GM21528 (cell line): ENCODE measurements at regions not wholly inside any gene's neighbourhood (a gene's known extent, or its start where the extent isn't known, plus 50 kb on each side); places are given as distances from the start of the nearest gene placed in this dataset.

Source experiments
- ATAC-seq: cut with Tn5 transposase; IDR thresholded peaks from one replicate; pipeline ENCODE4 v1.9.1; 2021; ENCODE audit warnings: mild to moderate bottlenecking, moderate library complexity; ENCODE audit not compliant: unreplicated experiment, low FRiP score

- no peak for ATAC-seq
Measured at GRCh38 chr4:59063015-59063720, 1953.0 kb upstream of the IGFBP7 start.

GRCh38 chr4:59068722-59069418 is 1958.7 kb upstream of the IGFBP7 start:
- no peak for ATAC-seq

GRCh38 chr4:59086410-59086809 is 1976.2 kb upstream of the IGFBP7 start:
- no peak for ATAC-seq

GRCh38 chr4:59091146-59092142 is 1981.3 kb upstream of the IGFBP7 start:
- ATAC-seq = no peak

GRCh38 chr4:59094505-59094904 is 1984.3 kb upstream of the IGFBP7 start:
- ATAC-seq = no peak

- ATAC-seq = no peak
Measured at GRCh38 chr4:59102311-59102710, 1992.1 kb upstream of the IGFBP7 start.

GRCh38 chr4:59120287-59120814 is 2010.2 kb upstream of the IGFBP7 start:
- no peak for ATAC-seq

- ATAC-seq = no peak
Measured at GRCh38 chr4:59122626-59123025, 2012.4 kb upstream of the IGFBP7 start.

GRCh38 chr4:59126159-59126558 is 2016.0 kb upstream of the IGFBP7 start:
- no peak for ATAC-seq

- no peak for ATAC-seq
Measured at GRCh38 chr4:59127006-59127405, 2016.8 kb upstream of the IGFBP7 start.

- ATAC-seq = no peak
Measured at GRCh38 chr4:59127743-59128142, 2017.6 kb upstream of the IGFBP7 start.

GRCh38 chr4:59135248-59135985 is 2025.2 kb upstream of the IGFBP7 start:
- no peak for ATAC-seq

GRCh38 chr4:59161249-59161648 is 2038.9 kb upstream of the ADGRL3 start:
- no peak for ATAC-seq

- no peak for ATAC-seq
Measured at GRCh38 chr4:59175617-59176016, 2024.5 kb upstream of the ADGRL3 start.

GRCh38 chr4:59179372-59179771 is 2020.8 kb upstream of the ADGRL3 start:
- ATAC-seq = no peak

- ATAC-seq = no peak
Measured at GRCh38 chr4:59180161-59180560, 2020.0 kb upstream of the ADGRL3 start.

GRCh38 chr4:59180969-59181368 is 2019.2 kb upstream of the ADGRL3 start:
- no peak for ATAC-seq

GRCh38 chr4:59195839-59196238 is 2004.3 kb upstream of the ADGRL3 start:
- ATAC-seq = no peak

GRCh38 chr4:59200992-59201391 is 1999.1 kb upstream of the ADGRL3 start:
- ATAC-seq = no peak
